ENCODE measurements at regions not wholly inside any gene's neighbourhood (a gene's known extent, or its start where the extent isn't known, plus 50 kb on each side); places are given as distances from the start of the nearest gene placed in this dataset.

DNA sequence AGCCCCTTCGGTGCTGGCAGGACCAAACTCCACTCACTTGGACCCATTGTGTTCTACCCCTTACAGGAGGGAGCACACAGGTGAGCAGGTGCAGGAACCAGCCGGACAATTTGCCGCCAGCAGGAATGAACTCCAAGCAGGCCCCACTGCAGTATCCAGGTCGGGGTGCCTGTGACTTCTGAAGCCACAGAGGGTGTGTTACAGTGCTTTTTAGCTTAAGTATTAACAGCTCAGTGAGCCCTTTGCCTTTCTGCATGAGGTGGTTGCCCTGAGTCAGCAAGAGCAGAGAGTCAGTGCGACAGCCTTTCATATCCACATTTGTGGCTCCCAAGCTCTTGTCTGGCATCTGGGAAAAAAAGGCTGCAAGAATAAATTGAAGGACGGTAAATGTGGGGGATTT lies 366.6 kb upstream of the LRRC4C start:
- TF ChIP-seq, protein P1, sequence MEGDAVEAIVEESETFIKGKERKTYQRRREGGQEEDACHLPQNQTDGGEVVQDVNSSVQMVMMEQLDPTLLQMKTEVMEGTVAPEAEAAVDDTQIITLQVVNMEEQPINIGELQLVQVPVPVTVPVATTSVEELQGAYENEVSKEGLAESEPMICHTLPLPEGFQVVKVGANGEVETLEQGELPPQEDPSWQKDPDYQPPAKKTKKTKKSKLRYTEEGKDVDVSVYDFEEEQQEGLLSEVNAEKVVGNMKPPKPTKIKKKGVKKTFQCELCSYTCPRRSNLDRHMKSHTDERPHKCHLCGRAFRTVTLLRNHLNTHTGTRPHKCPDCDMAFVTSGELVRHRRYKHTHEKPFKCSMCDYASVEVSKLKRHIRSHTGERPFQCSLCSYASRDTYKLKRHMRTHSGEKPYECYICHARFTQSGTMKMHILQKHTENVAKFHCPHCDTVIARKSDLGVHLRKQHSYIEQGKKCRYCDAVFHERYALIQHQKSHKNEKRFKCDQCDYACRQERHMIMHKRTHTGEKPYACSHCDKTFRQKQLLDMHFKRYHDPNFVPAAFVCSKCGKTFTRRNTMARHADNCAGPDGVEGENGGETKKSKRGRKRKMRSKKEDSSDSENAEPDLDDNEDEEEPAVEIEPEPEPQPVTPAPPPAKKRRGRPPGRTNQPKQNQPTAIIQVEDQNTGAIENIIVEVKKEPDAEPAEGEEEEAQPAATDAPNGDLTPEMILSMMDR (IDR thresholded peaks at IDR 0.05), result no peak
- no peaks in the 10 kb centered on the region for H3K36me3 ChIP-seq
- no peaks in the 10 kb centered on the region for H3K4me1 ChIP-seq
- DNase-seq, result no peak
- no peaks in the 10 kb centered on the region for H3K27me3 ChIP-seq
- no peak overlapping the region for H3K4me3 ChIP-seq
- intact Hi-C loops (cut with DNase I), result no loop called here
- H3K27ac ChIP-seq, result no peak overlapping the region
- no peaks in the 10 kb centered on the region for H3K9me3 ChIP-seq
- H3K9ac ChIP-seq (ENCODE audit: low read depth in 2 of 2, low read length in 2 of 2), result no peak overlapping the region

DNA sequence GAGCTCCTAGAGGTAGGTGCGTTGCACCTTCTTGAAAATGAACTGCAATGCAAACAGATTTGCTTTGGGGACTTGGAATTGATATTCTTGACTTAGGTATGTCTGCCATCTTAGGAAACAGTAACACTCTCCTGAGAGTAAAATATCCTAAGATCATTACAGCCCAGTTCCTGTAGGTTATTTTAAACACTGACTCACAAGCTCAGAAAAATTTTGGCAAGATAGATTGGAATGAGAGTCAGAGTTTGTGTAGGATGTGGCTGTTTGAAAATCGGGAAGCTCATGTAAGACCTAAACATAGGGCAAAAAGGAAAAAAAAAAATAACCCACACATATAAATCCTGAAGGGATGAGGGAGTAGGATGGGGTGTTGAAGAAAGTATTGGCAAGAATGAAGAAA lies 377.0 kb upstream of the LRRC4C start:
- no peak overlapping the region for H3K4me3 ChIP-seq
- DNase-seq, result no peak
- H3K9me3 ChIP-seq, result no peaks in the 10 kb centered on the region
- intact Hi-C loops (cut with DNase I), result no loop called here
- H3K4me1 ChIP-seq, result no peaks in the 10 kb centered on the region
- H3K9ac ChIP-seq (ENCODE audit: low read depth in 2 of 2, low read length in 2 of 2), result no peak overlapping the region
- H3K36me3 ChIP-seq, result no peaks in the 10 kb centered on the region
- TF ChIP-seq, protein P1 (IDR thresholded peaks at IDR 0.05), result no peak
- H3K27me3 ChIP-seq, result no peaks in the 10 kb centered on the region
- H3K27ac ChIP-seq, result no peak overlapping the region

DNA sequence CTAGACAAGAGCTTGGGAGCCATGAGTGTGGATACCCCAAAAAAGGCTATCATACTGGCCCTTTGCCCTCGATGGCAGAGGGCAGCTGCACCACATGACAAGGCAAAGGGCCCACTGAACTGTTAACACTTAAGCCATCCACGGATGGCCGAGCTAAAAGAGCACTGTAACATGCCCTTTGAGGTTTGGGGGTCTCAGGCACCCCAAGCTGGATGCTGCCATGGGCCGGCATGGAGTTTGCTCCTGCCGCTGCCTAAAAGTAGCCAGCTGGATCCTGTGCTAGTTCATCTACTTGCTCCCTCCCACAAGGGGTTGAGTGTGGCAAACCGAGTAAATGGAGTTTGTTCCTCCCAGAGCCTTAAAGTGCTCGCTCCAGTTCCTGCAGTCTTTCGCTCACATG lies 383.2 kb upstream of the LRRC4C start:
- intact Hi-C loops (cut with DNase I), result no loop called here
- Histone ChIP-seq H3K4me3 (no peak overlapping the region), H3K27ac (no peak overlapping the region), H3K4me1 (no peaks in the 10 kb centered on the region), H3K9me3 (no peaks in the 10 kb centered on the region), H3K9ac (ENCODE audit: low read depth in 2 of 2, low read length in 2 of 2) (no peak overlapping the region), H3K36me3 (no peaks in the 10 kb centered on the region), H3K27me3 (no peaks in the 10 kb centered on the region)
- DNase-seq, result no peak
- TF ChIP-seq, protein P1 (IDR thresholded peaks at IDR 0.05), result no peak

DNA sequence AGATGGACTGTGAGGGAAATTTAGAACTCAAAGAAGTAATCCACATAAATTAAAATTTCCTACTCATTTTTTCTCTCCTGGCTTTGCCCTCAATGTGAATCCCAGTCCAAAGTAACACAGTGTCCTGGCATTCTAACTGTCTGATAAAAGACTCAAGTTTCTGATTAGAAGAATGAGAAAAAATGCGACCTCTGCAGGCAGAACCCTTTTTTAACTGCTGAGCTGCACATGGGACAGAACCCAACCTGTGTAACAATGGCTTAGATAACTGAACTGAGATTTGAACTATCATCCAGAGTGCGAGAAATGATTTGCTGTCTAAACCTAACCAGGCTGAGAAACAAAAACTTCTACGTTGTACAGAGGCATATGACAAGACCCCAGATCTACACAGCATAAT lies 385.6 kb upstream of the LRRC4C start:
- Histone ChIP-seq H3K27ac (no peak overlapping the region), H3K9me3 (no peaks in the 10 kb centered on the region), H3K27me3 (no peaks in the 10 kb centered on the region), H3K36me3 (no peaks in the 10 kb centered on the region), H3K9ac (ENCODE audit: low read depth in 2 of 2, low read length in 2 of 2) (no peak overlapping the region), H3K4me1 (no peaks in the 10 kb centered on the region), H3K4me3 (no peak overlapping the region)
- TF ChIP-seq, protein P1 (IDR thresholded peaks at IDR 0.05), result no peak
- intact Hi-C loops (cut with DNase I), result no loop called here
- no peak for DNase-seq

DNA sequence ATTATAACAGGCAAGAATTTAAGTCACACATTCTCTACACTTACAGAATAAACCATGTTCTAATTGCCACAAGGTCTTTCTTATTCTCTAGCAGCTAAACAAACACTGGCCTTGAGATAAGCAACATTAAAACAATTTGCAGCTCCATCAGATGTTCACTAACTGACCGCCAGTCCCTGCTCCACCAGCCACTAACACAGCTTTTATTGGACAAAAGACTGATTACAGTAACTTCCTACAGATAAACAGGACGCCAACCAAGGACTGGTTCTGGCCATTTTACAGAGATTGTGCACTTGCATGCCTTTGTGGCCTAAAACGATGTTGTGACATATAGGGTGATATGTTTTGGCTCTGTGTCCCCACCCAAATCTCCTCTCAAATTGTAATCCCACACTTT lies 388.9 kb upstream of the LRRC4C start:
- H3K9ac ChIP-seq (ENCODE audit: low read depth in 2 of 2, low read length in 2 of 2), result no peak overlapping the region
- no peaks in the 10 kb centered on the region for H3K36me3 ChIP-seq
- no peaks in the 10 kb centered on the region for H3K4me1 ChIP-seq
- TF ChIP-seq, protein P1 (IDR thresholded peaks at IDR 0.05), result no peak
- intact Hi-C loops (cut with DNase I), result no loop called here
- H3K9me3 ChIP-seq, result no peaks in the 10 kb centered on the region
- H3K4me3 ChIP-seq, result no peak overlapping the region
- H3K27ac ChIP-seq, result no peak overlapping the region
- no peak for DNase-seq
- no peaks in the 10 kb centered on the region for H3K27me3 ChIP-seq

DNA sequence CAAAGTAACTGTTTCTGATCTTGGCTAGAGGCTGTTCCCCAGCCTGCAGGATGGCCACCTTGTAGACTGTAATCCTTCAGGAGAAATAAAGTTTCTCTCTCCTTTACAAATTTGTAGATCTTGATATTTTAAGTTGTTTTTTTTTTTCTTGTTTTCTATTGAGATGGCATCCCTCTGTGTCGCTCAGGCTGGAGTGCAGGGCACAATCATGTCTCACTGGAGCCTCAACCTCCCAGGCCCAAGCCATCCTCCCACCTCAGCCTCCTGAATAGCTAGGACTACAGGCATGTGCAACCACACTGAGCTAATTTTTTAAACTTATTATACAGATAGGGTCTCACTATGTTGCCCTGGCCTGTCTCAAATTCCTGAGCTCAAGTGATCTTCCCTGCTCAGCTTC lies 389.8 kb upstream of the LRRC4C start:
- no peak overlapping the region for H3K9ac ChIP-seq (ENCODE audit: low read depth in 2 of 2, low read length in 2 of 2)
- H3K27ac ChIP-seq, result no peak overlapping the region
- TF ChIP-seq, protein P1 (IDR thresholded peaks at IDR 0.05), result no peak
- H3K4me1 ChIP-seq, result no peaks in the 10 kb centered on the region
- no peaks in the 10 kb centered on the region for H3K36me3 ChIP-seq
- no peak for DNase-seq
- H3K9me3 ChIP-seq, result no peaks in the 10 kb centered on the region
- H3K27me3 ChIP-seq, result no peaks in the 10 kb centered on the region
- intact Hi-C loops (cut with DNase I), result no loop called here
- no peak overlapping the region for H3K4me3 ChIP-seq
